RPMI8226 (cell line): ENCODE measurements at regions not wholly inside any gene's neighbourhood (a gene's known extent, or its start where the extent isn't known, plus 50 kb on each side); places are given as distances from the start of the nearest gene placed in this dataset.

Experiments
- DNase-seq: peaks from one replicate; pipeline ENCODE4 v3.0.0-alpha.2; 2015

DNA sequence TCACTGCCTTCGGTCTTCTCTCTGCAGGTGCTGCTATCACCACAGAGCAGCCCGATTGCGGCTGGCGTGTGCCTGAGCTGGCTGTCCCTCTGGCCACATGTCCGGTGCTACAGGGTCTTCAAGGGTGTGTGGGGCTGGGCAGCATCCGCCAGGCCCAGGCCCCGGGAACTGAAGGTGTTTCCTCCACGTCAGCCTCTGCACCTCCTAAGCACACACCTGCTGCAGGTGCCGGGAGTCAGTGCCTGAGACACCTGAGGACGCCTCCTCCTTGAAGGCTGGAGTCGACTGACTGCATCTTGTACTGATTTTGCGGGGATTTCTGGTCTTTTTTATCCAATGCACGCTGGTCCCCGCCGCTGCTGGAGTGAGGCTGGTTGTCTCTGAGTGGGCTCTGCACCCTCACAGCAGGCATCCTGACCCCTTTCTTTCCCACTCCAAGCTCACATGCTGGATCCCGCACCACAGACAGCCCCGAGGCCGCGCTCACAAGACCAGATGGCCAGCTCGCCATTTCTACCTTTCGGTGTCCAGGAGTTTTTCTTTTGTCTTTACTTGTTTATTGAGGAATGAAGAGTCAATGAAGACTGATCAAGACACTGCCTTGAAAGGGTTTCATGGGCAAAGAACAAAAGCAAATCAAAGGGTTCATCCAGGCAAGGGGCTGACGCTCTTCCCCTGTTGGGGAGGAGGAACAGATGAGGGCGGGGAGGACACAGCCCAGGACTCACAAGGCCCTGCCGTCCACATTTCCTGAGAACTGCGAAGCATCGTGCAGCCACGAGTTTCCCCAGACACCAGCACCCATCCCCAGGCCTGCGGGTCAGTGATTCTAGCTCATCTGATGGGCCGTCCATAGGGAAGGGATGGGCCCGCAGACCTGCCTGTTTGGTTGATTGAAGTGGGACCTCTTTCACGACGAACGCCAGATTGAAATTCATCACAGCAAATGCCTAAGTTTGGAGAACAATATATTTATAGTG, 203.8 kb upstream of the SOX1 start:
- DNase-seq = no peak

DNA sequence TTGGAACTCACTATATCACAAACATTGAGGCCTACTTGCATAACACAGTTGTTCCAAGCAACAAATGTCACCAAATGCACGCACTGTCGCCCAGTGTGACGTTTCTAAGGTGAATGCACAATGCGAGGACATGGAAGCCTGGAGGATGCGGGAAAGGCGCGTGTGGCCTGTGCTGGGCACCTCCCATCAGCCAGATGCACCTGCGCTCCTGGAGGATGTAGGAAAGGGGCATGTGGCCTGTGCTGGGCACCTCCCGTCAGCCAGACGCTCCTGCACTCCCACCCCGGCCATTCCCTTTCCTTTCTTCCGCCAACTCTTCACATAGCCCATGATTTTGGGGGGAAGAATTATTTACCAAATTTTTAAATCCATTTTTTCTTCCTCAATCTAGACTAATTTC, 202.4 kb upstream of the SOX1 start:
- no peak for DNase-seq

DNA sequence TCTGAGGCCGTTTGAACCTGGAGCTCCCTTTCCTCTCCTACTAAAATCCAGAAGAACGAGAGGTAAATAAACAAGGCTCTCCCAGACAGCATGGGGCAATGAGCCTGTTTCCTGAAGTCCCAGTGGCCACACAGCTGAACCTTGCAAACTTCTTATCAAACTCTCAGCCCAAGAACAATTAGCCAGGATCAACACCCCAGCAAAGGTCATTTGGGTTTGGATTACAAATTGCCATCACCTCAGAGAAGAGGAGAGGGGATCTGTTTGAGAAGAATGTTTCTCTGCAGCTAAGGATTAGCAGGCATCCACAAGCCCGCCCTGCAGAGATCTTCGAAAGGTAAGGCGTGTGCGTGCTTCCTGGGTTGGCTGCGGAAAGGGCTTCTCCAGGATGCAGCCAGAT, 201.9 kb upstream of the SOX1 start:
- DNase-seq = no peak

DNA sequence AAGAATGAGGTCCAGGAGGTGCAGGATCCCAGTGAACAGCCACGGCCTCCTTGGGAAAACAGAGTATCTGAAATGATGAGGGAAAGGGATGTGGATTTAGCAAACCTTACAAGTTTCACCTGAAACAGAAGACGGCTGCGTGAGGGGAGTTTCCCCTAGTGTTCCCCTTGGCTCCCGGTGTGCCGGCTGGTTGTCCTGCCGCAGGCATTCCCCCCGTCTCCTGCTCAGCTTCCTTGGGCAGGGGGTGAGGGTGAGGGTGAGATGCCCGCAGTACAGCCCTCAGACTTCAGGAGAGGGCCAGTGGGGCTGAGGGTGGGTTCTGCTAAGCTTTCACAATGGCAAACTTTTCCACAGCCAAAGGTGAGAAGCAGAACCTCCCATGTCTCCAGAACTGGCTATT, 201.1 kb upstream of the SOX1 start:
- no peak for DNase-seq

DNA sequence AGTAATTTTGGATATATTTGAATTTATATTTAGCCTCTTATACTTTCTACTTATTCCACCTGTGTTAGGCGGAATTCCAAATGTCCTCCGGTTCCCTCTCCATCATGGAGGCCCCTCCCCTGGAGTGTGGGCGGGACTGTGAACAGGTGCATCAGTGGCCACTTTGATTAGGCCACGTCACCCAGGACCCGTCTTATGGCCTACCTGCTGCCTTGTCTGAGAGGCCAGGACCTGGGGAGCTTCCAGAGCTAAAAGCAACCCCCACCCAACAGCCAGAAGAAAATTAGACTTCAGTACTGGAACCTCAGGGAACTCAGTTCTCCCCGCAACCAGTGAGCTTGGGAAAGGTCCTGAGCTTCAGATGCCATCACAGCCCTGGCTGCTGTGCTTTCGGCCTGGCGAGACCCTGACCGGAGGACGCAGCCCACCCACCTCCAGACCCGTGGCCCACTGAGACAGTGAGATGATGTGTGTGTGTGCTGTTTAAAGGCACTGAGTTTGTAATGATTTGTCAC, 200.2 kb upstream of the SOX1 start:
- no peak for DNase-seq

DNA sequence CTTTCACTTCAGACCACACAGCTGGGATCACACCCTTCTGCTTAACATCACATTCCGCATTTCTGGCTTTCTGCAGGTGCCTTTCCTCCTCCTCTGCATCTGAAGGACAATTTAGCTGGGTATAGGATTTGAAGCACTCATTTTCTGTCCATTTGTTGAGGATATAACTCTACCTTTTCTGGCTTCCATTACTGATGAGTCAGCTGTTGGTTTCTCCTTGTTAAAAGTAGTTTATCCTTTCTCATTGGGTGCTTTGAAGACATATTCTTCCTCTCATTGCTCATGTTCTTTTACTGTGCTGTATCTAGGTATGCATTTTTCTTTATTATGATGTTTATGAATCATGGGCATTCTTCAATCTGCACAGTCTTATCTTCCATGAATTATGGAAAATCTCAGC, 199.3 kb upstream of the SOX1 start:
- no peak for DNase-seq

DNA sequence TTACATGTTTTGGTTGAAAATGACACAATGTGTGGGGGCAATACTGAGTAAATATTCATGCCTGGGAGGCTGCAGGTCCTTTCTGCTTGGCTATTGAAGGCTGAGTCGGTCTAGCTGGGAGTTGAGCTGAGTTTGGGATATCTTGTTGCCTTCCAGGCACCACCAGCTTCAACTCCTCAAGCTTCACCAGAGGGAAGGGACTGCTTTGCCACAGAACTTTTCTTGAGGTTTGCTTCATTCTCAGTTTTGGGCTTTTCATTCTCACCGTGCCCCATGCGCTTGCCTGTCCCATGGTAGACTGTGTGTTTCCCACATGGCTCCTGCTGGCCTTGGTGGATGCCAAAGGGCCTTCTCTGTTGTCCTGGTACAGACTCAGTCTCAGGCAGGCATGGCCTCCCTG, 198.2 kb upstream of the SOX1 start:
- no peak for DNase-seq

DNA sequence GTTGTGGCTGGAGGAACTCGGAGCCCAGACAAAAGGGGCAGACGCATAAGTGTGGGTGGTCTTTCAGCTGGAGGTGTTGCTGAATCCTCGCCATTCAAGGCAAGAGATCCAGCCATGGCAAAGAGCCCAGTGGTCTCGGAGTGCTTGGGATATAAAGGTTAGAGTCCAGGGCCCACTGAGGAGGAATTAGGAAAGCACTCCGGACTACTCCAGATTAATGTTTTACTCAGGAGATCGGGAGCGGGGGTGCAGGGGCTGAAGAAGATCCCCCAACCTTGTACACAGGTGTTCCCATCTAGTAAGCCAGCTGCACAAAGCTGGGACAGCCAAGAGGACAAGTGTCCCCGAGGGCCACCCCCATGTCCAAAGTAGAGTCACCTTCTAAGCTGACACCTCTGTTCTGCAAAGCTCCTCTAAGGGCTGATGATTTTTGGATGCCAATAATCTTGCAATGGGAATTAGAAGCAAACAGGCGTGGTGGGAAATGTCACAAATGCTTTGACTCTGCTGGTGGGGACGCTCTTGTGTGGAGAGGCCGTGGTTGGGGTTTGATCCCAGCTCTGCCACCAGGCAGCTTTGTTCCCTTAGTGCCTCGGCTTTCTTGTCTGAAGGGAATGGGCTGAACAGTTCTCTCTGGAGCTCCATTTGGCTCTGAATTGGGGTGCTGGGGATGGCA, 194.3 kb upstream of the SOX1 start:
- no peak for DNase-seq

DNA sequence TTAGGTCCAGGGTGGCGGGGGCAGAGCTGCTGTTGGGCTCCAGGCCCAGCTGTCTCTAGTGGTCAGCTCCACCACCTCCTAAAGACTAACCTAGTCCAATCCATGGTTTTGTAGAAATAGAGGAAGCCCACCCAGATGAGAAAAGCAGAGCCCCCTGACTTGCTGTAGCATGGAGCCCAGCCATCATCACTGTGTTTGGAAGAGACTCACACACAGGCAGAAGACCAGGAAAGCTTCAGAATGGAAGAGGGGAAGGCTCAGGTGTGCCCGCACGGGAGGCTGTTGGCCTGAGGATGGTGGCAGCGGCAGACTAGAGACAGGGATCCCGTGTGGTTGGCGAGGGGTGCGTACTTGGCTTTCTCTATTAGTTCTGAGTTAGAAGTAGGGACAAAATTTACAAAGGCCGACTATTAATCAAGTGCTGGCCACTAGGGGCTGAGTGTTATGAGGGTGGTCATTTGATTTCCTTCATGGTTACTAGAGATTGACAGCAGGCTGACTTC, 193.2 kb upstream of the SOX1 start:
- DNase-seq = no peak

DNA sequence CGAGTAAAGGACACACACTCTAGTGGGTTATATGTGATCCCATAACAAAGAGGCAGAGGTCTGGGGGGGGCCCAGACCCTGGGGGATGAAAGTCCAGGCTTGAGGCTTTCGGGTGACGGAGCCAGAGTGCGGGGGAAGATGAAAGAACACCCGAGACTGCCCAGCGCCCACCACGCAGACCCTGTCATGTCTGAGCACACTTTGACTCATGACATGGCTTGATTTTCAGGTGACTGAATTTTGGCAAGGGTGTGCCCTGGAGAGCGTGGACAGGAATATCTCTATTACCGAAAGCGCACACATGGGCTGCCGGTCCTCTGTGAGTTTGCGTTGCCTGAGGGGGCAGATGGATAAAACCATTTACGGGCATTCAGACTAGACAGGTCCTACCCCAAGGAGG, 192.0 kb upstream of the SOX1 start:
- no peak for DNase-seq

DNA sequence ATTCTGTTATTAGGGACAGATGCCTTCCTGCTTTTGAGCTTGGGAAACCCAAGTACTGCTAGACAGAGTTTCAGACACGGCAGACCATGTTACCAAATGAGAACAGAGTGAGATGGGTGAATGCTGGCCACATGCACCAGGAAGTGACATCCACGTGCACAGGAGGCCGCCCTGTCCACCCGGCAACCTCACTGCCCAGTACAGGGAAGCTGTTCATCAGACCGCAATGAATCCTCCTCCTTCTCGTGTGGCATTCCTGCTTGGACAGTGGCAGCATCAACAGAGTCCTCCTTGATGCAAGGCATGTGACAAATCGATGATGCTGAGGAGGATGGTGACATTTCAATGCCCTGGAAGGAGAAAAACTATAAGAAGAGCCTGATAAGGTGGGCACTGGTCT, 191.0 kb upstream of the SOX1 start:
- DNase-seq = no peak

DNA sequence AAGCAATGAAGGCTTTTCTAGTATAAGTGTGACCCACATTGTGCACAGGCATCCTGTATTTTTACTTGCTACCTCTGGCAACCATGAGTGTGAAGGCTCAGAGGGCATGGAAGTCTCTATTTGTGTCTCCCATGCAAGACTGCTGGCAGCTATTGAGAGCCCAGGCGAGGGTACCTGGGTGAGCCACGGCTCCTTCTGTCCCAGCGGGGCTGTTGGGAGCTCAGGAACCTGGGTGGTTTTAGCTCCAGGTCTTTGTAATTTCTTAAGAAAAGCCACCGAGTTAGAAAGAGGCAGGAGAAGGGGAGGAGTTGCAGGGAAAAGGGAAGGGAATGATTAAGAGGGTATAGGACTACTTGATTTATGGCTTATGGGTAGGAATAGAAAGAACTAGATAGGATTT, 190.4 kb upstream of the SOX1 start:
- DNase-seq = no peak

DNA sequence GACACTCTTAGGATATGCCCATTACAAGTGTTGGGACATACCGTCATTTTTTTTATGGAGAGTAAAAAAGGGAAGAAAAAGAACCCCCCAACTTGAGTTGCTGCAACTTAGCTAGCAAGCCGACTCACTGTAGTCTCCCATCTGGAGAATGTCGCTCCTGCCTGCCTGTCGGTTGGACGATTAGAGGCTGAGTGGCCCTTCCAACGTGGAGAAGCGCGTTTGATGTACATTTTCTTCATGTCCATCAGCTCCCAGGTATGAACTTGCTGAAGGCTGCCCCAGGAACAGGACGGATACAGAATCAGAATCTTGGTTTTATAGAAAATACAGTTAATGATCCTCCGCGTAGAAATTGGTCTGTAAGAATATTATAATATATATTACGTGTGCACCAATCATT, 189.0 kb upstream of the SOX1 start:
- no peak for DNase-seq

DNA sequence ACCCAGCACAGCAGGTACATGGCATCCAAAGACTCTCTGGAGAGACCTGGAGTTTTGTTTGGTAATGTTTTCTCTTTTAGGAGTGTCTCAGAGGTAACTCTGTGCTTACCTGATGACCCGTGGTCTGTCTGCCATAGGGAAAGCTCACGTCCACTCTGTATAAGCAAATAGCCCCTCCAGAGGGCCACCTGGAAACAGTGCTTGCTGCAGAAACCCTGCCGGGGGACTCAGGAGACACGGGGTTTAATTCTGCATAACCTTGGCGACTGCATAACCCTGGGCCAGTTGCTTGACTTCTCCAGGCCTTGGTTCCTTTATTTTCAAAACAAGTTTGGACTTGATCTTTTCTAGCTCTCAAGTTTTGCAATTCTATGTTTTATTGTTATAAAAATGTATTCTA, 187.2 kb upstream of the SOX1 start:
- DNase-seq = no peak

DNA sequence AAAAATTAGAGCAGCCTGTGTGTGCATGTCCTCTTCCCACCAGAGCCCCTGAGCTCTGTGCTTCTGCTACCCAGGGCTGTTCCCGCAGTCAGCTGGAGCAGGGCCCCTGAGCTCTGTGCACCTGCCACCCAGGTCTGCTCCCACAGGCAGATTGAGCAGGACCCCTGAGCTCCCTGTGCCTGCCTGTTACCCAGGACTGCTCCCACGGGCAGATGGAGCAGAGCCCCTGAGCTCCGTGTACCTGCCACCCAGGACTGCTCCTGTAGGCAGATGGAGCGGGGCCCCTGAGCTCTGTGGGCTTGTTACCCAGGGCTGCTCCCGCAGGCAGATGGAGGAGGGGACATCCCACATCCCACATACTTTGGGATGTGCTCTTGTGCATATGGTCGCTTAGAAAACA, 186.8 kb upstream of the SOX1 start:
- DNase-seq = no peak

DNA sequence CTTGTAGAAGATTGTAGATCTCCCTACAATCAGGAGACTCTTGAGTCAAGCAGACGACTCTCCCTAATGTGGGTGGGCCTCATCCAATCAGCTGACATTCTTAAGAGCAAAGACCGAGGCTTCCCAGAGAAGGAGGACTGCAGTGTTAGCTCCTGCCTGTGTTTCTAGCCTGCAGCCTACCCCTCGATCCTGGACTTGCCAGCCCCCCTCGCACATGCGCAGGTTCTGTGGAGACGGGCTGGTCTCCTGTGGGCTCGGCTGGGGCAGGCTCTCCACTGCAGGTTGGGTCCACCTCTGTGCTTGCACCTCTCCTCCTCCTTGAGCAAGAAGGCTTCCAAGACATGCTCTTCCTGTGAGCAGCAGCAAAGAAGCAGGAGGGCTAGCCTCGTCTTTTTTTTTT, 185.2 kb upstream of the SOX1 start:
- DNase-seq = no peak

DNA sequence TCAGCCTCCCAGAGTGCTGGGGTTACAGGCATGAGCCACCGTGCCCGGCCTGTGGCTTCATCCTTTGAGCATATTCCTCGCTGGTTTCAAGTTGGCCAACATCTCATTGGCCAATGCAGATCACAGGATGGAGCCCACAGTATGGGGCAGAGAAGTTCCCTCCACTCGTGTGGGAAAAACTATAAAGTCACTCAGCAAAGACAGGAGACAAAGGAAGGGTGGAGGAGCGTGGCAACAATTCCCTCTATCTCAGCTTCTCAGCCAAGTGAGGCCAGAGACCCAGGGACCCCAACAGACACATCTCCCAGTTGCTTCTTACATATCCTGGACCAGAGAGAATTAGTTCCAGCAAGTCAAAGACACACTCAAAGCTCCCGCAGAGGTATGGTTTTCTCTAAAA, 184.6 kb upstream of the SOX1 start:
- DNase-seq = no peak

DNA sequence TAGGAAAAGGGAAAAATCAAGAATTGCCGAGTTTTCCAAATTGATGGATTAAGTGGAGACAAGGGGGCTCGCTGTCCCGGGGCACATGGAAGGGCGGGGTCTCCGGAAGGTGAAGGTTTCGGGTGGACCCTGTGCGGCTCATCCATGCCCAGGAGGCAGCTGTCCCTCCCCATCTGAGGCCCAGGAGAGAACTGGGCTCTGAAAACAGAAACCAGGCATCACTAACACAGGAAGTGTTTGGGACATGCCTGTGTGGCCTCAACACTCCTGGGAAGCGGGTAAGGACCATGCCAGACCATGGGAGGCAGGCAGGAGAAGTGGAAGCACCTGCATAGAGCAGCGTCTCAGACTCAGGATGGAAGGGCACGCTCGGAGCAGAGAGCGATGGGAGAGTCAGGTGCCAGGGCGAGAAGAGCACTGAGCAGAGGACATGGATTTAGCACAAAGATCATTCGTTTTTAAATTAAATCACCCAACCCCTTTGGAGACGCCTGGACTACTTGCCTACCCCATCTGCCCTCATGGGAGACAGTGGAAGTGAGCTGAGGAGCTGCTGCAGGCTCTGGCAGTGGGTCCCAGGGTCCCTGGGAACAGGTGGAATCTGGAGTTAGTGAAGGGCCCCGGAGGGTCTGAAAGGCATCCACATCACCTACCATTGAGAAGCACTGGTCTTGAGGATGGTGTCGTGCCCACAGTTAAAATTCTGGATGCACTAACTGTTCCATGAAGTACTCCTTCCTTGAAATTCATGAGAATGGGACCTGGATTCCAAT, 183.2 kb upstream of the SOX1 start:
- no peak for DNase-seq

DNA sequence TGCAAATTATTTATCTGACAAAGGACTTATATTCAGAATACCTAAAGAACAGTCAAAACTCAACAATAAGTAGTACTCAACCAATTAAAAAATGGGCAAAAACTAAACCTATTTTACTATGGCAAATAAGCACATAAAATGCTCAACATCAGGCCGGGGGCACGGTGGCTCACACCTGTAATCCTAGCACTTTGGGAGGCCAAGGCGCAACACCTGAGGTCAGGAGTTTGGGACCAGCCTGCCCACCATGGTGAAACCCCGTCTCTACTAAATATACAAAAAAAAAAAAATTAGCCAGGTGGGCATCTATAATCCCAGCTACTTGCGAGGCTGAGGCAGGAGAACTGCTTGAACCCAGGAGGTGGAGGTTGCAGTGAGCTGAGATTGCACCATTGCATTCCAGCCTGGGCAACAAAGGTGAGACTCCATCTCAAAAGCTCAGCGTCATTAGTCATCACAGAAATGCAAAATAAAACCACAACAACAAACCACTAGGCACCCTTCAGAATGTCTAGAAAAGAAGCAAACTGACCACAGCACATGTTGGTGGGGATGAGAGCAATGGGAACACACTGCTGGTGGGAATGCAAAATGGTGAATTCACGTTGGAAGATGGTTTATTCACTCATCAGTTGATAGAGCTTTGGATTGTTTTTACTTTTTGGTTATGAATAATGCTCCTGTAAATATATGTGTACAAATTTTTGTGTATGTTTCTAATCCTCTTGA, 180.6 kb upstream of the SOX1 start:
- no peak for DNase-seq

DNA sequence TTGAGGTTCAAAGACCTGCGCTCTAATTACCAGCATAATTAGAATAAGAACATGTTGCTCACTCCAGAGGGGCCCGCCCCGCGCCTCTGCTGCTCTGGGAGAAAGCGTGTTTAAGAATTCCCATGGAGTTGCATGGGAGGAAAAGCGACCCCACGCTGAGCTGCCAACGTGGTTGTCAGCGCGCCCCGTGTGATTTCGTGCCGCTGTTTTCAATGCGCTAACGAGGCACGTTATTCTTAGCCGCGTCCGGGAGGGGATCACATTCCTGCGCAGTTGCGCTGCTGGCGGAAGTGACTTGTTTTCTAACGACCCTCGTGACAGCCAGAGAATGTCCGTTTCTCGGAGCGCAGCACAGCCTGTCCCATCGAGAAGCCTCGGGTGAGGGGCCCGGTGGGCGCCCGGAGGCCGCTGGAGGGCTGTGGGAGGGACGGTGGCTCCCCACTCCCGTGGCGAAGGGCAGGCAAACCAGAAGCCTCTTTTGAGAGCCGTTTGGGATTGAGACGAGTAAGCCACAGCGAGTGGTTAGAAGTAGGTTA, 173.8 kb upstream of the SOX1 start:
- DNase-seq = no peak

DNA sequence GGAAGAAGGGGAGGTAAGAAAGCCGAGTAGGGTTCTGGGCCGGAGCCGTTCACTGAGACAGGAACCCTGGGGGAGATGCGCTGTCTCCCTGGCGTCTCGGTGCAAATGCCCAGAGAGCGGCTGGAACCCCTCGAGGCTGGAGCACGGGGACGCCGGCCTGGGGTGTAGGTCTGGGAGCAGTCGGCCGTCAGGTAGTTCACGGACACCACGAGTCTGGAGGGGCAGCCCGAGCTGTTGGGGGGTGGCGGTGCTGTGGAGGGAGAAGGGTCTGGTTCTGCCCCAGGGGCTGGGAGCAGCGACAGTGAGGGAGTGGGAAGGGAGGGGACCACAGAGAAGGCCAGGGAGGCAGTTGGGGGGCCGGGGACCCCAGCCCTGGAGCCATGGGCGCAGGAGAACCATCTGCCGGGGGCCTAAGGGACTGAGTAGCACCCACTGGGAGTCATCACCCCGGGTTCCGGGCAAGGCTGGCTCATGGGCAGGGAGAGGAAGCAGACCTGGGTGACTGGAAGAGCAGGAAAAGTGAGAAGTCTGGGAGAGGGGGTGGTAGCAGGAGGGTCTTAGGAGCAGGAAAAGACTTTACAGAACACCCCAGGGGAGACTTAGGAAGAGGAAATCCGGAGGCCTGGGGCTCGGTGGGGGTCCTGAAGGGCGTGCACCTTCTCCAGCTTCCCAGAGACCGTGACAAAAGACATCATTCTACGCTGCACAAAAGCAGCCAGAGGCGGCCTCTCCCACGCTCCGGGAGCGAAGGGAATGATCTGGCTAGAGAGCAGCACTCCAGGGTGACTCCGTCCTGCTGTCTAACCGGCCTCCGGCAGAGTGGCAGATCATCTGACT, 173.1 kb upstream of the SOX1 start:
- no peak for DNase-seq
